Astrocyte of the spinal cord (primary cell): ENCODE measurements at regions not wholly inside any gene's neighbourhood (a gene's known extent, or its start where the extent isn't known, plus 50 kb on each side); places are given as distances from the start of the nearest gene placed in this dataset.

Experiments
- DNase-seq: peaks from one replicate; pipeline ENCODE4 v3.0.0; 2011; ENCODE audit warnings: low read depth, low spot score
- H3K4me3 ChIP-seq: 2 replicates; pipeline ENCODE4 v1.5.1; 2011; ENCODE audit warnings: low read depth, mild to moderate bottlenecking, low read length, moderate library complexity
- CTCF ChIP-seq: IDR thresholded peaks from 2 replicates; pipeline ENCODE4 v1.5.1; 2012; ENCODE audit warnings: low read depth, mild to moderate bottlenecking, low read length, inconsistent platforms
- in situ Hi-C: cut with HindIII; loops from 2 replicates; pipeline ENCODE4 v1.10.0; 2017; ENCODE audit warnings: low sequenced_read_pairs

DNA sequence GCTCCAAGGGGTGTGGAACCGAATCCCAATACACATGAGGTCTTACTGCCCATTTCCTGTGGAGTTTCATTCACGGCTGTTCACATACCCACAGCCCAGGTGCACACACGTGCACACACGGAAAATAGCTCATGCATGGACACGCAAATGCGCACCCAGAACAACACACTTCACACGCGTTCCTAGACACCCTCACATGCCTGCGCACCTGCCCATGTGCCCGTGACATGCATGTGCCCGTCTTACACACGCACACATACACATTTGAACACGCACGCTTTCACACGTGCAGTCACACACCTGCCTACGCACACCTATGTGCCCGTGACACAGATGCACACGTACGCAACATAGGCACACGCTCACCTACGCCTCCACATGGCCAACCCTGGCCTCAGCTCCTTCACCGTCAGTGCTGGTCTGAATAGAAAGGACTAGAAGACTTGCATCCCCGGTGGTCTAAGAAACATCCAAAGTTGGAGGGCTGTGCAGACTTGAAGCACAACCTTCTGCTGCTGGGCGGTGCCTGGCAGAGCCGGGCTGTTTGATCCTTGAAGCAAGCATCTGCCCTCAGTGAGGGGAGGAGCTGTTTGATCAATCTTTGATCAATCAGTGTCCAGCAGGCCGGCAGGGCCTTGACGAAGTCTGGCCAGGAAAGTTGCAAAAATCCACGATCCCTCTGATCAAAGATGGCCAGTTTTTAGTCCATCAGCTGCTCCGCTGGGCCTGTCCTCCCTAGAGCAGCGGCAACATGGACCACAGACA is 164.7 kb downstream of the OLFM1 start:
- DNase-seq = no peak
- in situ Hi-C loops = no loop called here
- H3K4me3 ChIP-seq = no peak overlapping the region
- TF ChIP-seq CTCF = no peak

GRCh38 chr9:135252980-135253304 is 165.5 kb downstream of the OLFM1 start:
- no peak overlapping the region for H3K4me3 ChIP-seq
- in situ Hi-C loops = no loop called here
- no peak for TF ChIP-seq CTCF
- no peak for DNase-seq

- in situ Hi-C loops = no loop called here
- H3K4me3 ChIP-seq = no peak overlapping the region
- no peak for TF ChIP-seq CTCF
- DNase-seq = no peak
Measured at GRCh38 chr9:135253305-135254004, 166.0 kb downstream of the OLFM1 start.

- no peak for TF ChIP-seq CTCF
- in situ Hi-C loops = no loop called here
- no peak for DNase-seq
- H3K4me3 ChIP-seq = no peak overlapping the region
Measured at GRCh38 chr9:135254176-135255032, 166.9 kb downstream of the OLFM1 start.

DNA sequence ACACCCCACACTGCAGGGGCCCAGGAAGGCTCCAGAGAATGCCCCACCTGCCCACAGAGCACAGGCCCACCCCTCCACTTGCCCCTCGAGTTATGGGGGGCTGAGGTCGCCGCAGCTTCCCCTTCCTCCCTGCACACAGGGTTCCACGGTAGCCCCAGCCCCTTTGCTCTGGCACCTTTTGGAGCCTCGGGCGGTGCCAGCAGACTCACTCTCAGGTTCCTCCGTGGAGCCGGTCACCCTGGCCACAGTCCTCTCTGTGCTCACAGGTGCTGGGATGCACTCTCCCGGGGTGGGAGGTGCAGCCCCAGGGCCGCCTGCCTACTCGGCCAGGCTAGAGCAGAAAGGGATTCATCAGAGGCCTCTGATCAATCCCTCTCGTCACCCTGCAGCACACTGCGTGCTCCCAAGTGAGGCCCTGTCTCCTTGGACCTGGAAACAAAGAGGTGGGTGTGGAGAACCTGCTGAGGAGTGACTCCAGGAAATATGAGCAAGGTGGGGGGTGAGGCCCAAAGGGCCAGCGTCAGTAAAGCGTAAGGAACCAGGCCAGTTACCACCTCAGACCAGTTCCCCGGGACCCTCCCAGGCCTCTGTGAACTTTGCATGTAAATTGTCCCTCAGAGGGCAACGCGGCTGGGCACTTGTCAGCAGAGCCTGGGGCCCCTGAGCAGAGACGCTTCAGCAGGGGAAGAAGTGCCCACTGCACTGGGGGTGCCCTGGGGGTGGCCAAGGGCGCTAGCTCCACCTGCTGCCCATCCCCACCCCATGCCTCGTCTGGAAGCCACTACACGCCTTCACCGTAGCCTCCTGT is 167.8 kb downstream of the OLFM1 start:
- no peak overlapping the region for H3K4me3 ChIP-seq
- no peak for DNase-seq
- no peak for TF ChIP-seq CTCF
- in situ Hi-C loops = no loop called here
